GM12878 (cell line): ENCODE measurements at regions not wholly inside any gene's neighbourhood (a gene's known extent, or its start where the extent isn't known, plus 50 kb on each side); places are given as distances from the start of the nearest gene placed in this dataset.
"Not testable (repeated sequence)": the region's sequence is repeated elsewhere in the genome, so short reads cannot be mapped to it uniquely, and the experiment has no call there.

ENCODE experiments used
- ATAC-seq: fragments of 200-7000 bp; cut with Tn5 transposase; 3 replicates; pipeline ENCODE4 v1.9.1; 2020; ENCODE audit warnings: mild to moderate bottlenecking, moderate library complexity
- BruUV-seq: library from RNA; stranded (reverse); fragments of 400-500 nt; replicated peaks from 2 replicates; lab custom pipeline; 2021; lab: Mats Ljungman, UMichigan
- CTCF ChIA-PET: fragments of 300-600 bp; sonication (Branson Sonifier 250); formaldehyde crosslinking; extraction: SDS; loops from one replicate; lab custom pipeline; 2021; ENCODE audit warnings: inconsistent platforms; lab: Yijun Ruan, JAX
- POLR2A ChIA-PET: fragments of 350-600 bp; formaldehyde crosslinking; extraction: SDS; loops from one replicate; lab custom pipeline; 2021; ENCODE audit warnings: inconsistent platforms; lab: Charles Lee
- RAD21 ChIA-PET: fragments of 300-600 bp; sonication (Branson Sonifier 250); formaldehyde crosslinking; loops from one replicate; lab custom pipeline; 2023; ENCODE audit warnings: antibody characterized with exemption; ENCODE audit not compliant: unreplicated experiment; lab: Charles Lee
- SMC1A ChIA-PET: fragments of 300-600 bp; sonication (Branson Sonifier 250); formaldehyde crosslinking; loops from one replicate; lab custom pipeline; 2023; ENCODE audit not compliant: unreplicated experiment, uncharacterized antibody; lab: Charles Lee
- DNase-seq: peaks from one replicate; pipeline ENCODE4 v3.0.0-alpha.2; 2011; ENCODE audit warnings: low read depth, low spot score
- FAIRE-seq: peaks from 3 replicates; lab custom pipeline; 2011; peaks lifted over from hg19 to GRCh38; lab: Jason Lieb, UNC
- H2AFZ ChIP-seq: 2 replicates; pipeline ENCODE4 v1.6.0; 2011; ENCODE audit warnings: low read depth, low read length, control low read depth; ENCODE audit not compliant: control insufficient read depth
- H3K27ac ChIP-seq: 2 replicates; pipeline ENCODE4 v1.5.1; 2011; ENCODE audit warnings: control low read depth; ENCODE audit not compliant: control insufficient read depth, insufficient read depth
- H3K27me3 ChIP-seq, 2 experiments: replicated peaks in 1 of 2; 2 replicates each; pipeline versions ENCODE4 v1.6.0 to v1.6.1; 2011; ENCODE audit warnings: low read length in 1 of 2; ENCODE audit not compliant: control insufficient read depth in 2 of 2, insufficient read depth in 2 of 2
- H3K36me3 ChIP-seq, 2 experiments: 2 replicates each; pipeline ENCODE4 v1.5.1; 2011; ENCODE audit warnings: low read length in 1 of 2; ENCODE audit not compliant: control insufficient read depth in 2 of 2, insufficient read depth in 2 of 2
- H3K4me1 ChIP-seq: 2 replicates; pipeline ENCODE4 v1.6.1; 2011; ENCODE audit warnings: mild to moderate bottlenecking, low read length, moderate library complexity, mixed read lengths; ENCODE audit not compliant: control insufficient read depth, insufficient read depth
- H3K4me2 ChIP-seq: 2 replicates; pipeline ENCODE4 v1.6.0; 2011; ENCODE audit warnings: control low read depth; ENCODE audit not compliant: control insufficient read depth, insufficient read depth
- H3K4me3 ChIP-seq: fragments of 200-600 bp; sonication (generic); 2 replicates; pipeline ENCODE4 v1.5.1; 2016
- H3K79me2 ChIP-seq: 2 replicates; pipeline ENCODE4 v1.6.0; 2011; ENCODE audit warnings: low read length; ENCODE audit not compliant: control insufficient read depth, insufficient read depth
- H3K9ac ChIP-seq: 2 replicates; pipeline ENCODE4 v1.8.0; 2011; ENCODE audit warnings: low read length, control low read depth, mixed read lengths; ENCODE audit not compliant: control insufficient read depth, insufficient read depth
- H3K9me3 ChIP-seq: replicated peaks from 3 replicates; pipeline ENCODE4 v1.5.1; 2011; ENCODE audit warnings: mild to moderate bottlenecking, low read length; ENCODE audit not compliant: control insufficient read depth, insufficient read depth
- H4K20me1 ChIP-seq: 2 replicates; pipeline ENCODE4 v1.6.0; 2011; ENCODE audit not compliant: control insufficient read depth, insufficient read depth
- CREM ChIP-seq: IDR thresholded peaks from 2 replicates; pipeline ENCODE4 v1.6.1; 2014; ENCODE audit warnings: antibody characterized with exemption, low read depth
- EP300 ChIP-seq, 2 experiments: fragments of 150-350 bp in 1 of 2; IDR thresholded peaks; 2 replicates each; pipeline ENCODE4 v1.6.1; 2011 to 2012; ENCODE audit warnings: low read depth in 2 of 2, low read length in 2 of 2, borderline replicate concordance in 1 of 2, improper control_type of control experiment in 1 of 2, inconsistent platforms in 1 of 2; ENCODE audit not compliant: control insufficient read depth in 1 of 2
- WGBS: methylation state at CpG from one replicate; pipeline ENCODE4 v1.1.6; 2016; ENCODE audit warnings: low lambda C conversion rate; ENCODE audit not compliant: insufficient replicate concordance, insufficient coverage; ENCODE audit errors: missing lambda C conversion rate; 5-methylcytosine and 5-hydroxymethylcytosine counted together
- in situ Hi-C: fragments of 300-500 bp; cut with MboI; formaldehyde crosslinking; loops from 9 replicates; pipeline ENCODE4 v1.14.3; 2018; ENCODE audit warnings: mixed read lengths
- intact Hi-C: fragments of 100-400 bp; cut with micrococcal nuclease; formaldehyde crosslinking; loops from one replicate; pipeline ENCODE4 v1.14.2; 2022; ENCODE audit not compliant: unreplicated experiment

GRCh38 chr15:66635817-66636216 is 66.2 kb upstream of the SMAD6 start:
- ATAC-seq (no peak), FAIRE-seq (no peak), DNase-seq (no peak)
- no peak overlapping the region for H3K9ac ChIP-seq
- no peak overlapping the region for H3K4me3 ChIP-seq
- BruUV-seq: no TSS peak
- ChIA-PET POLR2A (no interaction called here), CTCF (interaction anchor here (1.1 kb wide), 1 partner anchor 136 kb away, joined by 3 read pairs; no protein-coding TSS in a partner anchor)
- no peaks in the 10 kb centered on the region; a peak in 1 of 4 replicates for H3K27me3 ChIP-seq
- H3K4me1 ChIP-seq: no peaks in the 10 kb centered on the region; the same call in 1 of the 2 replicates
- H3K4me2 ChIP-seq: no peak overlapping the region
- H3K9me3 ChIP-seq: no peaks in the 10 kb centered on the region
- no peaks in the 10 kb centered on the region for H3K36me3 ChIP-seq
- H4K20me1 ChIP-seq: no peaks in the 10 kb centered on the region
- TF ChIP-seq CREM (no peak), EP300 (IDR thresholded peaks at IDR 0.05; ENCODE audit: borderline replicate concordance in 1 of 2, control insufficient read depth in 1 of 2, low read depth in 2 of 2, low read length in 2 of 2) (no peak)
- TF ChIP-seq, all 136 proteins: peak for 0
- in situ Hi-C loops (no loop called here), intact Hi-C loops (no loop called here)
- ChIA-PET RAD21 (no interaction called here), SMC1A (no interaction called here)
- Histone ChIP-seq H3K27ac (no peak overlapping the region), H3K79me2 (no peaks in the 10 kb centered on the region), H2AFZ (no peak overlapping the region)
- WGBS: 53% methylated on average over 4 of the region's 4 CpGs

GRCh38 chr15:66637044-66637443 is 65.0 kb upstream of the SMAD6 start:
- CTCF ChIA-PET: interaction anchor here (0.6 kb wide), 1 partner anchor 18 kb away, joined by 3 read pairs; no protein-coding TSS in a partner anchor

More at GRCh38 chr15:66637044-66637443, 65.0 kb upstream of the SMAD6 start:
- H3K27ac ChIP-seq, DNase-seq, H3K4me2 ChIP-seq, POLR2A ChIA-PET, RAD21 ChIA-PET, intact Hi-C loops, H4K20me1 ChIP-seq, H3K27me3 ChIP-seq, in situ Hi-C loops, SMC1A ChIA-PET, H3K9me3 ChIP-seq, H3K4me1 ChIP-seq, ATAC-seq, H3K79me2 ChIP-seq, H2AFZ ChIP-seq, H3K4me3 ChIP-seq, BruUV-seq, FAIRE-seq, H3K36me3 ChIP-seq, H3K9ac ChIP-seq: not testable (repeated sequence)
- WGBS: 72% methylated on average over 9 of the region's 9 CpGs
